Fibroblast of pulmonary artery (primary cell): ENCODE measurements at regions not wholly inside any gene's neighbourhood (a gene's known extent, or its start where the extent isn't known, plus 50 kb on each side); places are given as distances from the start of the nearest gene placed in this dataset.

ENCODE experiments used
- DNase-seq: peaks from one replicate; pipeline ENCODE4 v3.0.0-alpha.2; 2010; ENCODE audit warnings: low read depth
- H3K4me3 ChIP-seq: replicated peaks from 2 replicates; pipeline ENCODE4 v1.5.1; 2011; ENCODE audit warnings: low read depth, mild to moderate bottlenecking, control low read depth, low read length, moderate library complexity
- CTCF ChIP-seq: IDR thresholded peaks from 2 replicates; pipeline ENCODE4 v1.5.1; 2011; ENCODE audit warnings: mild to moderate bottlenecking, control low read depth, low read length, inconsistent platforms; ENCODE audit errors: missing control alignments

GRCh38 chr3:146685050-146685814 lies 80.1 kb upstream of the PLSCR5 start:
- no peak for DNase-seq
- H3K4me3 ChIP-seq: no peak overlapping the region
- no peak for TF ChIP-seq CTCF

- no peak for TF ChIP-seq CTCF
- DNase-seq: peak; percentile 3
- H3K4me3 ChIP-seq: no peak overlapping the region
Measured at GRCh38 chr3:146682171-146682570, 77.0 kb upstream of the PLSCR5 start.

- no peak for TF ChIP-seq CTCF
- no peak overlapping the region for H3K4me3 ChIP-seq
Measured at GRCh38 chr3:146680617-146681016, 75.5 kb upstream of the PLSCR5 start.

GRCh38 chr3:146679995-146680394 lies 74.8 kb upstream of the PLSCR5 start:
- DNase-seq: no peak
- TF ChIP-seq CTCF: no peak
- no peak overlapping the region for H3K4me3 ChIP-seq

More at GRCh38 chr3:146680617-146681016, 75.5 kb upstream of the PLSCR5 start:
- no peak for DNase-seq

GRCh38 chr3:146679191-146679590 lies 74.0 kb upstream of the PLSCR5 start:
- no peak for TF ChIP-seq CTCF
- DNase-seq: no peak
- no peak overlapping the region for H3K4me3 ChIP-seq

GRCh38 chr3:146672941-146673340 lies 67.8 kb upstream of the PLSCR5 start:
- TF ChIP-seq CTCF: no peak
- no peak for DNase-seq
- H3K4me3 ChIP-seq: no peak overlapping the region

GRCh38 chr3:146664403-146664802 lies 59.3 kb upstream of the PLSCR5 start:
- no peak overlapping the region for H3K4me3 ChIP-seq
- no peak for TF ChIP-seq CTCF
- no peak for DNase-seq
